ENCODE measurements at regions not wholly inside any gene's neighbourhood (a gene's known extent, or its start where the extent isn't known, plus 50 kb on each side); places are given as distances from the start of the nearest gene placed in this dataset.
A peak's percentile ranks its signal among the peaks of the same experiment; 100 is the strongest.

DNA sequence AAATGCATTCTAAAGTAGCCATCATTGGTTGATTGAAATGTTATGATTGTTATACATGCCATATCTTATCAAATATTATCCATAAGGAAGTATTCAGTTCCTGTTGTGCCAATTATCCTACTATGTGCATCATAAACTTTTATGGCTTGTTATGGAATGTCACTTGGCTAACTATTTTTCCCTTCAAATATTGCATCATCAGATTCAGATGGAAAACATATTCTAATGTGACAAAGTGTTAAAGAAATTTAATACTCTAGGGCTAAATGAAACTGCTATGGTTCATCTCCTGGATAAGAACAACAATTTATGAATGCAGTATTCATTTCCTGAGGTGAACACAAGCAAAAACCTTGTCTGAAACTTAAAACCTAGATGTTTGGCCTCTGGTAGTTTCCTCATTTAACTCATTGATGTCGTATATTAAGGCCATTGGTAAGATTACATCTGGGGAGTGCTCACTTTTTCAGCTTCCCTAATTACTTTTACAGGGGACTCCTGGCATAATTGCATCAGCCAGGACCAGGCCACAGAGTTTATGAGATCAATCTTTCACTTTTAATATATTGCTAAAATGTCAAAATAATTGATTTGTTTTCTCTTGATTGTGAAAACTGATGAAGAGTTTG lies 134.9 kb upstream of the CEP162 start (continued):
- TF ChIP-seq SP2 (tag by site-specific recombination; IDR thresholded peaks at IDR 0.05), result peak; percentile 7; the same call in 1 of the 2 replicates
- TF ChIP-seq ZNF549 (tag by site-specific recombination; IDR thresholded peaks at IDR 0.05), result no peak
- peak; percentile 51 for TF ChIP-seq ZBTB44 (tag by site-specific recombination; IDR thresholded peaks at IDR 0.05)
- peak; percentile 22; the same call in 1 of the 2 replicates for TF ChIP-seq ZNF324 (tag by site-specific recombination; IDR thresholded peaks at IDR 0.05)
- peak; percentile 74 for TF ChIP-seq ZNF366 (tag by site-specific recombination; conservative IDR thresholded peaks at IDR 0.05)
- no peak for TF ChIP-seq ZNF114 (tag by site-specific recombination; IDR thresholded peaks at IDR 0.05)
- TF ChIP-seq ZNF433 (tag by site-specific recombination; IDR thresholded peaks at IDR 0.05; ENCODE audit: low read depth), result no peak
- 0 out of 2 replicates have a peak, but pooled peaks have one; percentile 57 for TF ChIP-seq AEBP2 (tag by site-specific recombination; IDR thresholded peaks at IDR 0.05; ENCODE audit: borderline replicate concordance)
- TF ChIP-seq ZNF146 (tag by site-specific recombination; IDR thresholded peaks at IDR 0.05), result peak; percentile 77; the same call in 1 of the 2 replicates
- TF ChIP-seq ZNF155 (tag by site-specific recombination; IDR thresholded peaks at IDR 0.05), result no peak
- TF ChIP-seq, protein P1, sequence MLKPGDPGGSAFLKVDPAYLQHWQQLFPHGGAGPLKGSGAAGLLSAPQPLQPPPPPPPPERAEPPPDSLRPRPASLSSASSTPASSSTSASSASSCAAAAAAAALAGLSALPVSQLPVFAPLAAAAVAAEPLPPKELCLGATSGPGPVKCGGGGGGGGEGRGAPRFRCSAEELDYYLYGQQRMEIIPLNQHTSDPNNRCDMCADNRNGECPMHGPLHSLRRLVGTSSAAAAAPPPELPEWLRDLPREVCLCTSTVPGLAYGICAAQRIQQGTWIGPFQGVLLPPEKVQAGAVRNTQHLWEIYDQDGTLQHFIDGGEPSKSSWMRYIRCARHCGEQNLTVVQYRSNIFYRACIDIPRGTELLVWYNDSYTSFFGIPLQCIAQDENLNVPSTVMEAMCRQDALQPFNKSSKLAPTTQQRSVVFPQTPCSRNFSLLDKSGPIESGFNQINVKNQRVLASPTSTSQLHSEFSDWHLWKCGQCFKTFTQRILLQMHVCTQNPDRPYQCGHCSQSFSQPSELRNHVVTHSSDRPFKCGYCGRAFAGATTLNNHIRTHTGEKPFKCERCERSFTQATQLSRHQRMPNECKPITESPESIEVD (tag by site-specific recombination; IDR thresholded peaks at IDR 0.05), result peak; percentile 91
- peak; percentile 57; the same call in 1 of the 2 replicates for TF ChIP-seq ZSCAN23 (tag by site-specific recombination; IDR thresholded peaks at IDR 0.05)
- peak; percentile 90 for TF ChIP-seq ZNF24 (tag by site-specific recombination; IDR thresholded peaks at IDR 0.05)
- peak; percentile 76 for TF ChIP-seq ZNF2 (tag by site-specific recombination; IDR thresholded peaks at IDR 0.05)
- peak; percentile 85 for TF ChIP-seq ZNF488 (tag by site-specific recombination; IDR thresholded peaks at IDR 0.05)
- peak; percentile 18; the same call in 1 of the 2 replicates for TF ChIP-seq ZNF350 (tag by site-specific recombination; IDR thresholded peaks at IDR 0.05)
- no peak for TF ChIP-seq ZNF791 (tag by site-specific recombination; IDR thresholded peaks at IDR 0.05)
- no peak for TF ChIP-seq ZNF623 (tag by site-specific recombination; IDR thresholded peaks at IDR 0.05)
- TF ChIP-seq, protein P2, sequence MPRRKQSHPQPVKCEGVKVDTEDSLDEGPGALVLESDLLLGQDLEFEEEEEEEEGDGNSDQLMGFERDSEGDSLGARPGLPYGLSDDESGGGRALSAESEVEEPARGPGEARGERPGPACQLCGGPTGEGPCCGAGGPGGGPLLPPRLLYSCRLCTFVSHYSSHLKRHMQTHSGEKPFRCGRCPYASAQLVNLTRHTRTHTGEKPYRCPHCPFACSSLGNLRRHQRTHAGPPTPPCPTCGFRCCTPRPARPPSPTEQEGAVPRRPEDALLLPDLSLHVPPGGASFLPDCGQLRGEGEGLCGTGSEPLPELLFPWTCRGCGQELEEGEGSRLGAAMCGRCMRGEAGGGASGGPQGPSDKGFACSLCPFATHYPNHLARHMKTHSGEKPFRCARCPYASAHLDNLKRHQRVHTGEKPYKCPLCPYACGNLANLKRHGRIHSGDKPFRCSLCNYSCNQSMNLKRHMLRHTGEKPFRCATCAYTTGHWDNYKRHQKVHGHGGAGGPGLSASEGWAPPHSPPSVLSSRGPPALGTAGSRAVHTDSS (tag by site-specific recombination; IDR thresholded peaks at IDR 0.05), result 0 out of 2 replicates have a peak, but pooled peaks have one; percentile 12
- TF ChIP-seq BCL11B (tag by site-specific recombination; IDR thresholded peaks at IDR 0.05; ENCODE audit: low read depth), result 0 out of 2 replicates have a peak, but pooled peaks have one; percentile 51
- TF ChIP-seq, protein P3, sequence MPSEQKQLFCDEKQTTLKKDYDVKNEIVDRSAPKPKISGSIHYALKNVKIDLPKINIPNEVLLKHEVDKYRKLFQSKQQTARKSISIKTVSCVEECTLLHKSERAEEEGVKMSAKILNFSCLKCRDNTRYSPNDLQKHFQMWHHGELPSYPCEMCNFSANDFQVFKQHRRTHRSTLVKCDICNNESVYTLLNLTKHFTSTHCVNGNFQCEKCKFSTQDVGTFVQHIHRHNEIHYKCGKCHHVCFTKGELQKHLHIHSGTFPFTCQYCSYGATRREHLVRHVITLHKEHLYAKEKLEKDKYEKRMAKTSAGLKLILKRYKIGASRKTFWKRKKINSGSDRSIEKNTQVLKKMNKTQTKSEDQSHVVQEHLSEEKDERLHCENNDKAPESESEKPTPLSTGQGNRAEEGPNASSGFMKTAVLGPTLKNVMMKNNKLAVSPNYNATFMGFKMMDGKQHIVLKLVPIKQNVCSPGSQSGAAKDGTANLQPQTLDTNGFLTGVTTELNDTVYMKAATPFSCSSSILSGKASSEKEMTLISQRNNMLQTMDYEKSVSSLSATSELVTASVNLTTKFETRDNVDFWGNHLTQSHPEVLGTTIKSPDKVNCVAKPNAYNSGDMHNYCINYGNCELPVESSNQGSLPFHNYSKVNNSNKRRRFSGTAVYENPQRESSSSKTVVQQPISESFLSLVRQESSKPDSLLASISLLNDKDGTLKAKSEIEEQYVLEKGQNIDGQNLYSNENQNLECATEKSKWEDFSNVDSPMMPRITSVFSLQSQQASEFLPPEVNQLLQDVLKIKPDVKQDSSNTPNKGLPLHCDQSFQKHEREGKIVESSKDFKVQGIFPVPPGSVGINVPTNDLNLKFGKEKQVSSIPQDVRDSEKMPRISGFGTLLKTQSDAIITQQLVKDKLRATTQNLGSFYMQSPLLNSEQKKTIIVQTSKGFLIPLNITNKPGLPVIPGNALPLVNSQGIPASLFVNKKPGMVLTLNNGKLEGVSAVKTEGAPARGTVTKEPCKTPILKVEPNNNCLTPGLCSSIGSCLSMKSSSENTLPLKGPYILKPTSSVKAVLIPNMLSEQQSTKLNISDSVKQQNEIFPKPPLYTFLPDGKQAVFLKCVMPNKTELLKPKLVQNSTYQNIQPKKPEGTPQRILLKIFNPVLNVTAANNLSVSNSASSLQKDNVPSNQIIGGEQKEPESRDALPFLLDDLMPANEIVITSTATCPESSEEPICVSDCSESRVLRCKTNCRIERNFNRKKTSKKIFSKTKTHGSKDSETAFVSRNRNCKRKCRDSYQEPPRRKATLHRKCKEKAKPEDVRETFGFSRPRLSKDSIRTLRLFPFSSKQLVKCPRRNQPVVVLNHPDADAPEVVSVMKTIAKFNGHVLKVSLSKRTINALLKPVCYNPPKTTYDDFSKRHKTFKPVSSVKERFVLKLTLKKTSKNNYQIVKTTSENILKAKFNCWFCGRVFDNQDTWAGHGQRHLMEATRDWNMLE (tag by site-specific recombination; conservative IDR thresholded peaks at IDR 0.05; ENCODE audit: low read depth), result peak; percentile 41; the same call in 1 of the 2 replicates
- TF ChIP-seq, protein P4, sequence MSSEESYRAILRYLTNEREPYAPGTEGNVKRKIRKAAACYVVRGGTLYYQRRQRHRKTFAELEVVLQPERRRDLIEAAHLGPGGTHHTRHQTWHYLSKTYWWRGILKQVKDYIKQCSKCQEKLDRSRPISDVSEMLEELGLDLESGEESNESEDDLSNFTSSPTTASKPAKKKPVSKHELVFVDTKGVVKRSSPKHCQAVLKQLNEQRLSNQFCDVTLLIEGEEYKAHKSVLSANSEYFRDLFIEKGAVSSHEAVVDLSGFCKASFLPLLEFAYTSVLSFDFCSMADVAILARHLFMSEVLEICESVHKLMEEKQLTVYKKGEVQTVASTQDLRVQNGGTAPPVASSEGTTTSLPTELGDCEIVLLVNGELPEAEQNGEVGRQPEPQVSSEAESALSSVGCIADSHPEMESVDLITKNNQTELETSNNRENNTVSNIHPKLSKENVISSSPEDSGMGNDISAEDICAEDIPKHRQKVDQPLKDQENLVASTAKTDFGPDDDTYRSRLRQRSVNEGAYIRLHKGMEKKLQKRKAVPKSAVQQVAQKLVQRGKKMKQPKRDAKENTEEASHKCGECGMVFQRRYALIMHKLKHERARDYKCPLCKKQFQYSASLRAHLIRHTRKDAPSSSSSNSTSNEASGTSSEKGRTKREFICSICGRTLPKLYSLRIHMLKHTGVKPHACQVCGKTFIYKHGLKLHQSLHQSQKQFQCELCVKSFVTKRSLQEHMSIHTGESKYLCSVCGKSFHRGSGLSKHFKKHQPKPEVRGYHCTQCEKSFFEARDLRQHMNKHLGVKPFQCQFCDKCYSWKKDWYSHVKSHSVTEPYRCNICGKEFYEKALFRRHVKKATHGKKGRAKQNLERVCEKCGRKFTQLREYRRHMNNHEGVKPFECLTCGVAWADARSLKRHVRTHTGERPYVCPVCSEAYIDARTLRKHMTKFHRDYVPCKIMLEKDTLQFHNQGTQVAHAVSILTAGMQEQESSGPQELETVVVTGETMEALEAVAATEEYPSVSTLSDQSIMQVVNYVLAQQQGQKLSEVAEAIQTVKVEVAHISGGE (tag by site-specific recombination; conservative IDR thresholded peaks at IDR 0.05; ENCODE audit: low read depth), result peak; percentile 51; the same call in 1 of the 2 replicates
- no peak for TF ChIP-seq ZNF423 (tag by site-specific recombination; IDR thresholded peaks at IDR 0.05)

All from HEK293 (cell line).